Right atrium auricular region (tissue), 2 donors: ENCODE measurements at regions not wholly inside any gene's neighbourhood (a gene's known extent, or its start where the extent isn't known, plus 50 kb on each side); places are given as distances from the start of the nearest gene placed in this dataset.

Experiments used
- DNase-seq: peaks from one replicate; pipeline ENCODE4 v3.0.0-alpha.2; 2019; ENCODE audit warnings: low spot score
- H3K27ac ChIP-seq, 2 donors: fragments of 200-600 bp; sonication (generic); 1 replicate in 1 of 2; 2 replicates in 1 of 2; pipeline ENCODE4 v1.5.1; 2016 to 2019
- H3K27me3 ChIP-seq, 2 donors: fragments of 200-600 bp; sonication (generic); one replicate each; pipeline versions ENCODE4 v1.5.1 to v1.6.0; 2017 to 2019
- H3K36me3 ChIP-seq: fragments of 200-600 bp; sonication (generic); one replicate; pipeline ENCODE4 v1.5.1; 2016
- H3K4me1 ChIP-seq, 2 donors: fragments of 200-600 bp; sonication (generic); one replicate each; pipeline versions ENCODE4 v1.5.1 to v1.6.0; 2017 to 2019
- H3K4me3 ChIP-seq, 2 donors: fragments of 200-600 bp; sonication (generic); 1 replicate in 1 of 2; 2 replicates in 1 of 2; pipeline ENCODE4 v1.5.1; 2017 to 2019; ENCODE audit warnings: mild to moderate bottlenecking in 1 of 2, moderate library complexity in 1 of 2
- H3K9me3 ChIP-seq, 2 donors: fragments of 200-600 bp; sonication (generic); one replicate each; pipeline ENCODE4 v1.5.1; 2019
- CTCF ChIP-seq, 2 donors: fragments of 200-600 bp; sonication (generic); IDR thresholded peaks; one replicate each; pipeline ENCODE4 v1.5.1; 2019; ENCODE audit warnings: antibody characterized with exemption in 2 of 2

GRCh38 chr2:196379600-196379999 is 208.2 kb upstream of the STK17B start:
- H3K9me3 ChIP-seq: no peaks in the 10 kb centered on the region
- no peak for DNase-seq
- H3K4me3 ChIP-seq: no peak overlapping the region
- peaks cover 0 to 18% of the 10 kb centered on the region in 2 donors for H3K4me1 ChIP-seq
- no peak for TF ChIP-seq CTCF (IDR thresholded peaks at IDR 0.05)
- no peaks in the 10 kb centered on the region for H3K36me3 ChIP-seq
- H3K27me3 ChIP-seq: no peaks in the 10 kb centered on the region
- H3K27ac ChIP-seq: no peak overlapping the region

- TF ChIP-seq CTCF (IDR thresholded peaks at IDR 0.05): no peak
- H3K4me1 ChIP-seq: peaks cover 0 to 18% of the 10 kb centered on the region in 2 donors
- no peak for DNase-seq
- no peak overlapping the region for H3K4me3 ChIP-seq
- no peak overlapping the region for H3K27ac ChIP-seq
- H3K9me3 ChIP-seq: no peaks in the 10 kb centered on the region
- H3K27me3 ChIP-seq: no peaks in the 10 kb centered on the region
- H3K36me3 ChIP-seq: no peaks in the 10 kb centered on the region
These were observed 208.7 kb upstream of the STK17B start for GRCh38 chr2:196380098-196380497.

- no peaks in the 10 kb centered on the region for H3K27me3 ChIP-seq
- no peak for DNase-seq
- no peaks in the 10 kb centered on the region for H3K36me3 ChIP-seq
- no peak overlapping the region for H3K4me3 ChIP-seq
- H3K27ac ChIP-seq: no peak overlapping the region
- H3K4me1 ChIP-seq: peaks cover 0 to 18% of the 10 kb centered on the region in 2 donors
- no peaks in the 10 kb centered on the region for H3K9me3 ChIP-seq
- TF ChIP-seq CTCF (IDR thresholded peaks at IDR 0.05): no peak
These were observed 209.2 kb upstream of the STK17B start for GRCh38 chr2:196380575-196380974.

- H3K27ac ChIP-seq: no peak overlapping the region
- no peak for TF ChIP-seq CTCF (IDR thresholded peaks at IDR 0.05)
- H3K4me3 ChIP-seq: no peak overlapping the region
- H3K9me3 ChIP-seq: no peaks in the 10 kb centered on the region
- peaks cover 0 to 18% of the 10 kb centered on the region in 2 donors for H3K4me1 ChIP-seq
- no peaks in the 10 kb centered on the region for H3K36me3 ChIP-seq
- H3K27me3 ChIP-seq: no peaks in the 10 kb centered on the region
- DNase-seq: no peak
These were observed 210.1 kb upstream of the STK17B start for GRCh38 chr2:196381464-196381863.

- H3K36me3 ChIP-seq: no peaks in the 10 kb centered on the region
- no peaks in the 10 kb centered on the region for H3K27me3 ChIP-seq
- no peak for TF ChIP-seq CTCF (IDR thresholded peaks at IDR 0.05)
- no peak overlapping the region for H3K4me3 ChIP-seq
- no peaks in the 10 kb centered on the region for H3K9me3 ChIP-seq
- H3K27ac ChIP-seq: no peak overlapping the region
- H3K4me1 ChIP-seq: peaks cover 0 to 18% of the 10 kb centered on the region in 2 donors
- no peak for DNase-seq
These were observed 212.4 kb upstream of the STK17B start for GRCh38 chr2:196383799-196384198.

- no peak overlapping the region for H3K4me3 ChIP-seq
- H3K4me1 ChIP-seq: peaks cover 0 to 18% of the 10 kb centered on the region in 2 donors
- H3K9me3 ChIP-seq: no peaks in the 10 kb centered on the region
- H3K36me3 ChIP-seq: no peaks in the 10 kb centered on the region
- no peak overlapping the region for H3K27ac ChIP-seq
- TF ChIP-seq CTCF (IDR thresholded peaks at IDR 0.05): no peak
- DNase-seq: no peak
- no peaks in the 10 kb centered on the region for H3K27me3 ChIP-seq
These were observed 213.4 kb upstream of the STK17B start for GRCh38 chr2:196384729-196385128.
